Fibroblast of skin of right biceps (primary cell): ENCODE measurements at regions not wholly inside any gene's neighbourhood (a gene's known extent, or its start where the extent isn't known, plus 50 kb on each side); places are given as distances from the start of the nearest gene placed in this dataset.

ENCODE experiments used
- DNase-seq: peaks from one replicate; pipeline ENCODE4 v3.0.0-alpha.2; 2013

- peak; percentile 65 for DNase-seq
Measured at GRCh38 chr10:31754803-31755624, 173.6 kb downstream of the ARHGAP12 start.

DNA sequence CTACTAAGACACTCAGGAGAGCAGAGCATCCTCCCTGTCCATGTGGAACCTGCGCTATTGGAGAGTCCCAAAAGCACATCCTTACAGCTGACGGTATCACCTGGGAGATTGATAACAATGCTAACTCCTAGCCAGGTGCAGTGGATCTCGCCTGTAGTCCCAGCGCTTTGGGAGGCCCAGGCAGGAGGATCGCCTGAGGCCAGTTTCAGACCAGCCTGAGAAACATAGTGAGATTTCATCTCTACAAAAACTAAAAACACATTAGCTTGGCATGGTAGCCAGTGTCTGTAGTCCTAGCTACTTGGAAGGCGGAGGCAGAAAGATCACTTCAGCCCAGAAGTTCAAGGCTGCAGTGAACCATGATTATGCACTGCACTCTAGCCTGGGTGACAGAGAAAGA lies 174.9 kb downstream of the ARHGAP12 start:
- no peak for DNase-seq

- DNase-seq = no peak
Measured at GRCh38 chr10:31752170-31752569, 176.5 kb downstream of the ARHGAP12 start.

DNA sequence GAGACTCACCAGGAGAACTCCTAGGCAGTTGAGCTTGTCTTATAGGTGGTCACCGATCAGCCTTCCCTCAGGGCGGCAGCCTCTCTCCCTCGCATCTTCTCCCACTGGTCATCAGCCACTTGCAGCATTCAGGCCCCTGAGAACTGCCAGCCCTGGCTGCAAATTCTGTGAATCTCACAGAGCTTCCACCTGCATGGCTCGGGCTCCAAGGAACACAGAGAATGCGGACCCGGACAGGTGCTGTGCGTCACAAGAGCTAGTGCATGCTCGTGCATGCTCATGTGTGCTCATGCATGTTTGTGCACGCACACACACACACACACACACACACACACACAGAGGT lies 176.9 kb downstream of the ARHGAP12 start:
- DNase-seq = no peak

DNA sequence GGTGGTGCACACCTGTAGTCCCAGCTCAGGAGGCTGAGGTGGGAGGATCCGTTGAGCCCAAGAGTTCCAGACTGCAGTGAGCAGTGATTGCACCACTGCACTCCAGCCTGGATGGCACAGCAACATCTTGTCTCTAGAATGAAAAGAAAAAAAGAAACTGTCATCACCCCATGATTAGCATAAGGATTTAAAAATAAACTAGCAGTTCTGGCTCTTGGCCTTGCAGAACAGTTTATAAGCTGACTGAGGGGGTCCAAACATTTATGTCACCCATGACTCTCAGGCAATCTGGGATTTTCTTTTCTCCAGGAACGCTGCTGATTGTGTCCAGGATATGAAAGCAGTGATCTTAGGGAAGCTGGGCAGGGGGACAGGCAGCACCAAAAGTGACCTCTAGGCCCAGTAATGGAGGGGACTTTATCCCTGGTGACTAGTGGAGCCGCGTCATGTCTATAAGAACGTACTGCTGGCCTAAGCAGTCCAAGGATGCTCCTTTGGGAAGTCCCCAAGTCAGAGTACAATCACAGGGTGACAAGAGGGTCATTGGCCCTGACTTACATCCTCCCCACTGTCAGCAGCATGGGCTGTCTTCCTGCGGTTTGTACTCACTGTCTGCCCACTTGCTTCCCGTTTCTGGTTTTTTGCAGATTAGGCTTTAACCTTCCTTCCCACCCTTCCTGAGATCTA lies 177.4 kb downstream of the ARHGAP12 start:
- peak; percentile 39 for DNase-seq

DNA sequence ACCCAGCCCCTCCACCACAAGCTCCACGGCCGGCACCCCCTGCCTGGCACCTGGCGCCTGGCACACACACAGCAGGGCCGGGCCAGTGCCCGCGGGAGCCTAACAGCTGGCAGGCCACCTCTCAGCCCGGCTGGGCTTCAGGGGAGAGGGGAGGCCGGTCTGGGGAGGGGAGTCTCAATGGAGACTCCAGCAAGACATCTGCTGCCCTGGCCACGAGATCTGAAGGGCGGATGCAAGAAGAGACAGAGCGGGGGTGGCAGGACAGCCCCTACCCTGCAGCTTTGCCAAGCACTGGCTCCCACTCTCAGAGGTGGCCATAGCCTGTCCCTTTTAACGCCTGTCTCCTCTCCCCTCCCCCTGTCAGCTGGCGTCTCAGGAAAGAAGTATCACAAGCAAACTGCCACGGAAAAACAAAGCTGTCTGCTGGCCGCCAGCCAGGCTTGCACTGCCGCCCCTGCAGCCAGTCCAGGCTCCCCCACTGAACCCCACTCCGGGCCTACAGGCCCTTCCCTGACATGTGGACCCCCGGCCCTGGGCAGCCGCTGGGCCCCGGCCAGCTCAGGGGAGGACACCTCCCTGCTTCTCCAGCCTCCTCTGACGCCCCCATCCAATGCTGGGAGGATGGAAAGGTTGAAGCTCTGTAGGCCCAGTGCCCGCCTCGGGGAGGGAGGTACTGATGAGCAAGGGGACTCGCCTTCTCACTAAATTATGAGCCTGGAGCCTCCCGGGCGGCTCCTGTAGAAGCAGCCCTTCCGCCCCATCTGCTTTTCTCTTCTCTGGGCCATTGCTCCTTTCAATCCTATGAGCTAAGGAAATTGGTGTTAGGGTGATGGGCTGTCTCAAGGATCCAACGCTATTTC lies 178.4 kb downstream of the ARHGAP12 start:
- peak; percentile 62 for DNase-seq

DNA sequence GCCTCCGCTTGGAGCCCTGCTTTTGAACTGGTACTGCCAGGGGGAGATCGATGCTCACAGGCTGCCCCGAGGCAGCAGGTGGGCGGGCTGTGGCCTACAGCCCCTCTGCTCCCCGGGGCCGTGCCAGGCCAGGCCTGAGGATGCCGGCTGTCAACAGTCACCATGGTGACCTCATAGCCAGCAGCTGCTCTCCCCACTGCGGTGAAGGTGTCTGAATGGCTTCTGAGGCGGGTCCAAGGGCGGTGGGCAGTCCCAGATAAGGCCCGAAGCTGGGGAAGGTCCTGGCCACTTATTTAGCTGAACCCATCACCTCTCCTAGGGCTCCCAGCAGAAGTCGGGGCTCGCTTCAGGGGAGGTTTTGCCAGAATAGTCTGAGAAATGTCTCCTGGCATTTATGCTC lies 179.3 kb downstream of the ARHGAP12 start:
- DNase-seq = no peak

- DNase-seq = peak; percentile 98
Measured at GRCh38 chr10:31745612-31746376, 182.8 kb downstream of the ARHGAP12 start.

DNA sequence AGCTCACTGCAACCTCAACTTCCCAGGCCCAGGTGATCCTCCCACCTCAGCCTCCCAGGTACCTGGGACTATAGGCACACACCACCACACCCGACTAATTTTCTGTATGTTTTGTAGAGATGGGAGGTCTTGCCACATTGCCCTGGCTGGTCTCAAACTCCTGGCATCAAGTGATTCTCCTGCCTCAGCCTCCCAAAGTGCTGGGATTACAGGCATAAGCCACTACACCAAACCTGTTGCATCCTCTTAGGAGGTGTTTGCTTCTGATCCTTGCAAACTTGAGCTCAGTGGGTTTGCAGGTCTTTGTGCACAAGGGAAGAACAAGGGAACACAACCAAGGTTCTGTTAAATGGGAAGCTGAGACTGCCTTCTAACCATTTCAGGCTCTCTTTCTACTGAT lies 184.6 kb downstream of the ARHGAP12 start:
- no peak for DNase-seq

- DNase-seq = no peak
Measured at GRCh38 chr10:31742255-31742654, 186.4 kb downstream of the ARHGAP12 start.

DNA sequence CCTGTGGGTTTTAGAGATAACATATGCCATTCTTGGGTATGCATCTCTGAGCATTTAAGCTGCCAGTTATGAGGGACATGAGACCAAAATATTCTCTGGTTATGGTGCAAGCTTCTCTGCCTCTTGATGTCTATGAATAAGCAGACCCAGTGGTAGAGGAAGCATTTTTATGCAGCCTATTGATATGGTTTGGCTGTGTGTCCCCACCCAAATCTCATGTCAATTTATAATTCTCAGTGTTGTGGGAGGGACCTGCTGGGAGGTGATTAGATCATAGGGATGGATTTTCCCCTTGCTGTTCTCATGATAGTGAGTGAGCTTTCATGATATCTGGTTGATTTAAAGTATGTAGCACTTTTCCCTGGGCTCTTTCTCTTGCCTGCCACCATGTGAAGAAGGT lies 187.2 kb downstream of the ARHGAP12 start:
- no peak for DNase-seq

DNA sequence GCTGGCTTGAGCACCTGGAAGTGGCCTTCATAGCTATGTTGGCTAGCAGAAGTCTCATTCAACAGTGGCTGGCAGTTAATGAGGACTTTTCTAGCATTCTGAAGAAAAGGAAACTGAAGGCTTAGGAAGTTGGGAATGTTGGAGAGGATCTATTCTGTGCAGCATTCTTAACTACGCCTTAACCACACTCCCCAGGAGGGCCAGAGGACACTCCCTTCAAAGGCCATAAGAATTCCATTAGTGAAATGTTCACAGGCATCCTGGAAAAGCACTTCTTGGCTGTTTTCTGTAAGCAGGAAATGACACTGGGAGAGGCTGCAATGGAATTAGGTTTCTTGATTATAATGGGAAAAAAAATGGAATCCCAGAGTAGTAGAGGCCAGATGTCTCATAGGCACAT lies 188.9 kb downstream of the ARHGAP12 start:
- DNase-seq = peak; percentile 98

DNA sequence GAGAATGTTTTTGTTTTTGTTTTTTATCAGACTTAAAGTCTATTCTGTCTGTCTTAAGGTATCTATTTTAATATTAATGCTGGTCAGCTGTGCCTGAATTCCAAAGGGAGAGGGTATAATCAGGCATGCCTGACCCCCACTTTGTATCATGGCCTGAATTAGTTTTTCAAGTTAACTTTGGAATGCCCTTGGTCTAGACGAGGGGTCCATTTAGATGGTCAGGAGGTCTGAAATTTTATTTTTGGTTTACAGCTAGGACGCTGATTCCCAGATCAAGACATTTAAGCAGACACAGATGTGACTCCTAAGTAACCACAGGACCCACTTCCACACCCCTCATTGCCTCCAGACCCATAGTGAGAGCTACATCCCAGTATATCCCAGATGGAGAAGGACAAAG lies 189.5 kb downstream of the ARHGAP12 start:
- DNase-seq = no peak

- no peak for DNase-seq
Measured at GRCh38 chr10:31731711-31732110, 196.9 kb downstream of the ARHGAP12 start.

GRCh38 chr10:31730776-31731175 lies 197.9 kb downstream of the ARHGAP12 start:
- no peak for DNase-seq

DNA sequence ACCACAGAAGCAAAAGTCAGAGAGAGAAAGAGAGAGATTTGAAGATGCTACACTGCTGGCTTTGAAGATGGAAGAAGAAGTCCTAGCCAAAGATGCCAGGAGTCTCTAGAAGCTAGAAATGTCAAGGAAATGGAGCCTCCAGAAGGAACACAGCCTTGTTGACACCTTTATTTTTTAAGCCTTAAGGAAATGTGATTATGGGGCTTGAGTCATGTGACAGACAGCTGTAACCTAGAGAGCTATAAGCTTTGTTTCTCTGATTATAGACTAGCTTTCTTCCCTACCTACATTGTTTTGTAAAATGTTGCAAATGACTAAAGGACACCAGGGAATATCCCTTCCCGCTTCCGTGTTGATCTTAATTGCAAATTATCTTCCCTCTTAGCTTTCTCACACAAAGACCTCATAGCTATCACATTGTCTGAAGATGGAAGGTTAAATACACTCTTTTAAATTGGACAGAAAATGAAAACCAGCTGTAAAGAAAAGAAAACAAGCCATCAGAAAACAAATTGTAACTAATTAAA lies 199.9 kb downstream of the ARHGAP12 start:
- DNase-seq = no peak

- DNase-seq = no peak
Measured at GRCh38 chr10:31725436-31725835, 203.2 kb downstream of the ARHGAP12 start.

DNA sequence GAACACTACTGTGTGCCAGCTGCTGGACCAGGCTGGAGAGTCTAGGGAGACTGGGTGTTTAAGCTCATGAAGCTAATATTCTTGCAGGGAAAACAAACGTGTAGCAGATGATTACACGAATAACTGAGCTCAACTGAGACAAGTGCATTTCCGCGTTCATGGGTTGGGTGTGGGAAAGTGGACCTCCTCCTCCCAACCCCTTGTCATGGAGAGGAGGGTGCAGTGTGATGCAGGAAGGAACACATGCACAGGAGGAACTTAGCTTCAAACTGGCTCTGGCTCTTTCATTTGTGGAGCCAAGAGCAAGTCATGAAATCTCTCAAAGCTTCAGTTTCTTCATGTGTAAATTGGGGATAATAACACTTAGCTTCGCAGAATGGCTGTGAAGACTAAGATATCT lies 204.3 kb downstream of the ARHGAP12 start:
- no peak for DNase-seq

DNA sequence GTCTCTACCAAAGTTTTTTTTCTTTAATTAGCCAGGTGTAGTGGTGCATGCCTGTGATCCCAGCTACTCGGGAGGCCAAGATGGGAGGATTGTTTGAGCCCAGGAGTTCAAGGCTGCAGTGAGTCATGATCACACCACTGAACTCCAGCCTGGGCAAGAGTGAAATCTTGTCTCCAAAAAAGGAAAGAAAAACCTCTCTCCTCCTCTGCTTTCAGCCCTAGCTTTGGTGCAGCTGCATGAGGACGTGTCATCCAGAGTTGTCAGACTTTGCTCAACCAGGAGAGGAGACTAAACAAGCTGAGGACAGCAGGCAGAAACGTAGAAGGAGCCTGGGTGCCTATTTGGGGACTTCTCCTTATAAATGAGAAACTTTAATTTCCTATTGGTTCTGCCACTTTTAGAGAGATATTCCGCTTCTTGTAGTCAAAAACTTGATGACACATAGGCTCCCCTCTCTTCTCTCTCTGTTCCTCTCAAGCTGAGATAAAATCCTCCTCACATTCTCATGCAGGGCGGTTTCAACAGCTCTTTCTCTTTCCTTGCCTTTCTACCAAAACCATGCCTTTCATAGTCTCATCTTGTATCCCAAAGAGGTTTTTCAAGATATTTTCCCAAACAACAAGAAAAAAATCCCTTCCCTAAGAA lies 205.4 kb downstream of the ARHGAP12 start:
- peak; percentile 59 for DNase-seq

DNA sequence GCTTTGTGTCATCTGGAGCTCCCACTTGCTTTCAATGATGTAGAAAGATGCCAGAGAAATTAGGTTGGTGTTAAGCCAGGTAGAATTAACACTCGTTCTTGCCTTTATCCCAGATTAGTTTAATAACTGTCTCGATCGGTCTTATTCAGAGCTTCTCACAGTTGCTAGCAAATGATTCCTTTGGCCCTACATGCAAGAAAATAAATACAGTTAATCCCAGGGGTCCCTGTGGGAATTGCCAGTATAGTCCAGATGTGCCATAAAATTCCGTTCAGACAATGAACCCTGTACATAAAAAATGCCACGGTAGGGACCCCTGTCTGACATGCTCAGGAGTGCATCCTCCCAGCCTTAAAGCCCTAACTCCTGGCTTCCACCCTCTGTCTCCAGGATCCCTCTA lies 207.5 kb downstream of the ARHGAP12 start:
- no peak for DNase-seq

GRCh38 chr10:31720546-31720945 lies 208.1 kb downstream of the ARHGAP12 start:
- DNase-seq = no peak

GRCh38 chr10:31709476-31709875 lies 219.2 kb downstream of the ARHGAP12 start:
- DNase-seq = no peak
